ENCODE measurements at regions not wholly inside any gene's neighbourhood (a gene's known extent, or its start where the extent isn't known, plus 50 kb on each side); places are given as distances from the start of the nearest gene placed in this dataset.

- DNase-seq (ENCODE audit: low read depth): no peak
Measured at GRCh38 chr4:41359836-41360213, 103.1 kb downstream of the UCHL1 start.

- peak; percentile 59 for DNase-seq (ENCODE audit: low read depth)
Measured at GRCh38 chr4:41360214-41360920, 103.6 kb downstream of the UCHL1 start.

GRCh38 chr4:41360921-41361793 lies 104.4 kb downstream of the UCHL1 start:
- DNase-seq (ENCODE audit: low read depth): peak; percentile 56

- peak; percentile 30 for DNase-seq (ENCODE audit: low read depth)
Measured at GRCh38 chr4:41361794-41362526, 105.2 kb downstream of the UCHL1 start.

- DNase-seq (ENCODE audit: low read depth): no peak
Measured at GRCh38 chr4:41362621-41363383, 106.1 kb downstream of the UCHL1 start.

GRCh38 chr4:41363384-41363981 lies 106.8 kb downstream of the UCHL1 start:
- DNase-seq (ENCODE audit: low read depth): peak; percentile 46

GRCh38 chr4:41364876-41365275 lies 108.1 kb downstream of the UCHL1 start:
- DNase-seq (ENCODE audit: low read depth): no peak

GRCh38 chr4:41365681-41366080 lies 109.0 kb downstream of the UCHL1 start:
- DNase-seq (ENCODE audit: low read depth): no peak

GRCh38 chr4:41366911-41367517 lies 110.3 kb downstream of the UCHL1 start:
- no peak for DNase-seq (ENCODE audit: low read depth)

- DNase-seq (ENCODE audit: low read depth): no peak
Measured at GRCh38 chr4:41369680-41370079, 113.0 kb downstream of the UCHL1 start.

GRCh38 chr4:41373221-41373620 lies 116.5 kb downstream of the UCHL1 start:
- no peak for DNase-seq (ENCODE audit: low read depth)

- DNase-seq (ENCODE audit: low read depth): no peak
Measured at GRCh38 chr4:41374490-41374889, 117.8 kb downstream of the UCHL1 start.

GRCh38 chr4:41375561-41375960 lies 118.8 kb downstream of the UCHL1 start:
- no peak for DNase-seq (ENCODE audit: low read depth)

GRCh38 chr4:41377196-41377595 lies 120.5 kb downstream of the UCHL1 start:
- DNase-seq (ENCODE audit: low read depth): no peak

- DNase-seq (ENCODE audit: low read depth): no peak
Measured at GRCh38 chr4:41379230-41379629, 122.5 kb downstream of the UCHL1 start.

- no peak for DNase-seq (ENCODE audit: low read depth)
Measured at GRCh38 chr4:41380511-41381157, 123.9 kb downstream of the UCHL1 start.

GRCh38 chr4:41381384-41381783 lies 124.7 kb downstream of the UCHL1 start:
- no peak for DNase-seq (ENCODE audit: low read depth)

GRCh38 chr4:41384992-41385391 lies 128.3 kb downstream of the UCHL1 start:
- no peak for DNase-seq (ENCODE audit: low read depth)

GRCh38 chr4:41385481-41385880 lies 128.8 kb downstream of the UCHL1 start:
- no peak for DNase-seq (ENCODE audit: low read depth)

GRCh38 chr4:41388080-41388479 lies 131.4 kb downstream of the UCHL1 start:
- no peak for DNase-seq (ENCODE audit: low read depth)

- DNase-seq (ENCODE audit: low read depth): no peak
Measured at GRCh38 chr4:41389356-41389755, 132.6 kb downstream of the UCHL1 start.

Measured in ELR (cell line).